IMR-90 (cell line): ENCODE measurements at regions not wholly inside any gene's neighbourhood (a gene's known extent, or its start where the extent isn't known, plus 50 kb on each side); places are given as distances from the start of the nearest gene placed in this dataset.

Experiments
- ATAC-seq: fragments of 200-7000 bp; cut with Tn5 transposase; 2 replicates; pipeline ENCODE4 v1.9.1; 2020; ENCODE audit warnings: low read depth, mild to moderate bottlenecking, moderate library complexity
- BruUV-seq: library from RNA; stranded (reverse); fragments of 400-500 nt; replicated peaks from 2 replicates; lab custom pipeline; 2021; lab: Mats Ljungman, UMichigan
- CTCF ChIA-PET: fragments of 300-600 bp; formaldehyde crosslinking; extraction: SDS; loops from one replicate; lab custom pipeline; 2021; ENCODE audit warnings: antibody characterized with exemption; lab: Yijun Ruan, JAX
- POLR2A ChIA-PET: fragments of 300-600 bp; sonication (Branson Sonifier 250); formaldehyde crosslinking; loops from one replicate; lab custom pipeline; 2022; ENCODE audit warnings: antibody characterized with exemption; ENCODE audit not compliant: unreplicated experiment; lab: Charles Lee
- DNase-seq: peaks from one replicate; pipeline ENCODE4 v3.0.0; 2013
- H2AFZ ChIP-seq: replicated peaks from 2 replicates; pipeline ENCODE3; 2013; ENCODE audit warnings: low read length, mild to moderate bottlenecking; ENCODE audit not compliant: poor library complexity
- H2AK5ac ChIP-seq: 2 replicates; pipeline ENCODE4 v1.6.1; 2013; ENCODE audit warnings: low read depth, low read length, inconsistent platforms
- H2AK9ac ChIP-seq: replicated peaks from 2 replicates; pipeline ENCODE3; 2013; ENCODE audit warnings: mild to moderate bottlenecking, low read depth, low read length, moderate library complexity; ENCODE audit not compliant: poor library complexity
- H2BK120ac ChIP-seq: 2 replicates; pipeline ENCODE4 v1.6.1; 2013; ENCODE audit warnings: low read depth, low read length, inconsistent platforms
- H2BK15ac ChIP-seq: 3 replicates; pipeline ENCODE4 v1.6.1; 2013; ENCODE audit warnings: low read depth, low read length, inconsistent platforms
- H2BK20ac ChIP-seq: 2 replicates; pipeline ENCODE4 v1.6.1; 2013; ENCODE audit warnings: low read depth, mild to moderate bottlenecking, inconsistent platforms, low read length, moderate library complexity
- H2BK5ac ChIP-seq: 2 replicates; pipeline ENCODE4 v1.6.1; 2013; ENCODE audit warnings: mild to moderate bottlenecking, low read depth, low read length, inconsistent platforms; ENCODE audit not compliant: poor library complexity, severe bottlenecking
- H3K14ac ChIP-seq: replicated peaks from 2 replicates; pipeline ENCODE4 v1.6.1; 2013; ENCODE audit warnings: low read depth, low read length, inconsistent platforms
- H3K18ac ChIP-seq: 2 replicates; pipeline ENCODE4 v1.6.1; 2013; ENCODE audit warnings: low read depth, low read length, control low read depth
- H3K23ac ChIP-seq: 2 replicates; pipeline ENCODE4 v1.6.1; 2013; ENCODE audit warnings: low read depth, low read length, inconsistent platforms
- H3K27ac ChIP-seq: 2 replicates; pipeline ENCODE4 v1.5.1; 2013; ENCODE audit warnings: mild to moderate bottlenecking, control low read depth, low read length; ENCODE audit not compliant: insufficient read depth
- H3K27me3 ChIP-seq: 2 replicates; pipeline ENCODE4 v1.6.1; 2013; ENCODE audit warnings: low read length; ENCODE audit not compliant: control insufficient read depth, insufficient read depth
- H3K36me3 ChIP-seq: 2 replicates; pipeline ENCODE4 v1.6.1; 2013; ENCODE audit warnings: low read length, mixed read lengths; ENCODE audit not compliant: control insufficient read depth, insufficient read depth
- H3K4ac ChIP-seq: 2 replicates; pipeline ENCODE4 v1.6.1; 2013; ENCODE audit warnings: low read depth, low read length, inconsistent platforms
- H3K4me1 ChIP-seq: 2 replicates; pipeline ENCODE4 v1.6.1; 2013; ENCODE audit warnings: low read length, mixed read lengths; ENCODE audit not compliant: control insufficient read depth, insufficient read depth
- H3K4me2 ChIP-seq: 2 replicates; pipeline ENCODE4 v1.6.1; 2013; ENCODE audit warnings: low read depth, mild to moderate bottlenecking, control low read depth, low read length, moderate library complexity
- H3K4me3 ChIP-seq: 2 replicates; pipeline ENCODE4 v1.5.1; 2013; ENCODE audit warnings: low read depth, mild to moderate bottlenecking, control low read depth, low read length, moderate library complexity; ENCODE audit not compliant: insufficient read depth
- H3K56ac ChIP-seq: 2 replicates; pipeline ENCODE4 v1.6.1; 2013; ENCODE audit warnings: low read length, inconsistent platforms; ENCODE audit not compliant: insufficient read depth; ENCODE audit errors: extremely low read depth
- H3K79me1 ChIP-seq, 2 experiments: 2 replicates each; pipeline ENCODE4 v1.6.1; 2013; ENCODE audit warnings: low read length in 2 of 2, inconsistent platforms in 1 of 2, low read depth in 1 of 2
- H3K9ac ChIP-seq: 2 replicates; pipeline ENCODE4 v1.6.1; 2013; ENCODE audit warnings: low read depth, low read length, control low read depth
- H3K9me1 ChIP-seq: 2 replicates; pipeline ENCODE4 v1.6.1; 2013; ENCODE audit warnings: low read length, inconsistent platforms; ENCODE audit not compliant: insufficient read depth
- H3K9me3 ChIP-seq: 2 replicates; pipeline ENCODE4 v1.6.1; 2013; ENCODE audit warnings: low read length; ENCODE audit not compliant: control insufficient read depth, insufficient read depth
- H4K20me1 ChIP-seq: 2 replicates; pipeline ENCODE4 v1.6.1; 2013; ENCODE audit warnings: low read length, inconsistent platforms; ENCODE audit not compliant: insufficient read depth
- H4K5ac ChIP-seq: 2 replicates; pipeline ENCODE4 v1.6.1; 2013; ENCODE audit warnings: mild to moderate bottlenecking, low read depth, low read length, control low read depth
- H4K8ac ChIP-seq, 2 experiments: 2 replicates each; pipeline ENCODE4 v1.6.1; 2013; ENCODE audit warnings: low read depth in 2 of 2, low read length in 2 of 2, control low read depth in 1 of 2, inconsistent platforms in 1 of 2
- H4K91ac ChIP-seq: 2 replicates; pipeline ENCODE4 v1.6.1; 2013; ENCODE audit warnings: low read depth, low read length, inconsistent platforms; ENCODE audit not compliant: insufficient read depth
- CTCF ChIP-seq: conservative IDR thresholded peaks from 2 replicates; pipeline ENCODE4 v1.5.1; 2012; ENCODE audit warnings: mild to moderate bottlenecking, low read depth, low read length, improper control_type of control experiment
- ELK1 ChIP-seq: fragments of 150-350 bp; IDR thresholded peaks from 2 replicates; pipeline ENCODE4 v1.6.1; 2016; ENCODE audit warnings: low read depth, mild to moderate bottlenecking, low read length, moderate library complexity, borderline replicate concordance
- FOS ChIP-seq: fragments of 150-350 bp; IDR thresholded peaks from 2 replicates; pipeline ENCODE4 v1.6.1; 2016; ENCODE audit warnings: low read depth, low read length
- RCOR1 ChIP-seq: IDR thresholded peaks from 2 replicates; pipeline ENCODE4 v1.6.1; 2012; ENCODE audit warnings: mild to moderate bottlenecking, low read length, improper control_type of control experiment; ENCODE audit not compliant: insufficient replicate concordance
- RFX5 ChIP-seq: IDR thresholded peaks from 2 replicates; pipeline ENCODE4 v1.8.0; 2012; ENCODE audit warnings: low read depth, mild to moderate bottlenecking, low read length, moderate library complexity
- SMC3 ChIP-seq: fragments of 150-350 bp; IDR thresholded peaks from 2 replicates; pipeline ENCODE4 v1.6.1; 2016; ENCODE audit warnings: low read depth, mild to moderate bottlenecking, antibody characterized with exemption, low read length, moderate library complexity
- USF2 ChIP-seq: fragments of 150-350 bp; IDR thresholded peaks from 2 replicates; pipeline ENCODE4 v1.6.1; 2017; ENCODE audit warnings: mild to moderate bottlenecking, antibody characterized with exemption, low read length, low read depth
- WGBS, 2 experiments: methylation state at CpG; one replicate each; pipeline versions ENCODE4 v1.1.5 to v1.1.7; 2013; ENCODE audit warnings: missing lambda C conversion rate in 2 of 2; ENCODE audit not compliant: insufficient read length in 1 of 2; ENCODE audit errors: extremely low coverage in 2 of 2; 5-methylcytosine and 5-hydroxymethylcytosine counted together
- dilution Hi-C: fragments of 300-500 bp; cut with HindIII; formaldehyde crosslinking; loops from one replicate; pipeline ENCODE4 v1.14.3; 2018; ENCODE audit warnings: low sequenced_read_pairs; ENCODE audit not compliant: unreplicated experiment
- in situ Hi-C: fragments of 300-500 bp; cut with MboI; formaldehyde crosslinking; loops from 3 replicates; pipeline ENCODE4 v1.14.3; 2019; ENCODE audit warnings: low sequenced_read_pairs, inconsistent platforms, mixed read lengths
- intact Hi-C: fragments of 100-400 bp; cut with micrococcal nuclease; formaldehyde crosslinking; loops from 2 replicates; pipeline ENCODE4 v1.10.0; 2022

GRCh38 chr4:32349026-32349425 lies 1628.9 kb downstream of the PCDH7 start:
- Histone ChIP-seq H3K36me3 (no peaks in the 10 kb centered on the region), H3K4me3 (no peak overlapping the region), H4K20me1 (no peaks in the 10 kb centered on the region), H3K4me1 (no peaks in the 10 kb centered on the region), H3K4me2 (no peak overlapping the region), H2BK15ac (no peak overlapping the region), H2BK5ac (no peak overlapping the region), H2AK5ac (no peak overlapping the region), H4K91ac (no peak overlapping the region), H3K14ac (no peak overlapping the region), H3K27ac (no peak overlapping the region), H3K4ac (no peak overlapping the region), H2BK20ac (no peak overlapping the region), H2AFZ (no peak overlapping the region), H3K9me3 (no peaks in the 10 kb centered on the region), H4K5ac (no peak overlapping the region), H3K9me1 (no peaks in the 10 kb centered on the region), H4K8ac (no peak overlapping the region), H2BK120ac (no peak overlapping the region), H3K79me1 (no peaks in the 10 kb centered on the region), H2AK9ac (no peak overlapping the region), H3K27me3 (no peaks in the 10 kb centered on the region), H3K56ac (no peak overlapping the region), H3K23ac (no peak overlapping the region), H3K9ac (no peak overlapping the region), H3K18ac (no peak overlapping the region)
- intact Hi-C loops (no loop called here), in situ Hi-C loops (no loop called here), dilution Hi-C loops (no loop called here)
- BruUV-seq, result no TSS peak
- no CpG with 5 or more reads among the region's 4 CpGs for WGBS, 2 experiments
- ChIA-PET CTCF (no interaction called here), POLR2A (no interaction called here)
- no peak for TF ChIP-seq FOS
- no peak for TF ChIP-seq RFX5
- TF ChIP-seq ELK1, result no peak
- no peak for TF ChIP-seq SMC3
- no peak for TF ChIP-seq USF2
- no peak for TF ChIP-seq RCOR1
- TF ChIP-seq CTCF, result no peak
- ATAC-seq, result no peak
- DNase-seq, result no peak
